ENCODE measurements at regions not wholly inside any gene's neighbourhood (a gene's known extent, or its start where the extent isn't known, plus 50 kb on each side); places are given as distances from the start of the nearest gene placed in this dataset.

DNA sequence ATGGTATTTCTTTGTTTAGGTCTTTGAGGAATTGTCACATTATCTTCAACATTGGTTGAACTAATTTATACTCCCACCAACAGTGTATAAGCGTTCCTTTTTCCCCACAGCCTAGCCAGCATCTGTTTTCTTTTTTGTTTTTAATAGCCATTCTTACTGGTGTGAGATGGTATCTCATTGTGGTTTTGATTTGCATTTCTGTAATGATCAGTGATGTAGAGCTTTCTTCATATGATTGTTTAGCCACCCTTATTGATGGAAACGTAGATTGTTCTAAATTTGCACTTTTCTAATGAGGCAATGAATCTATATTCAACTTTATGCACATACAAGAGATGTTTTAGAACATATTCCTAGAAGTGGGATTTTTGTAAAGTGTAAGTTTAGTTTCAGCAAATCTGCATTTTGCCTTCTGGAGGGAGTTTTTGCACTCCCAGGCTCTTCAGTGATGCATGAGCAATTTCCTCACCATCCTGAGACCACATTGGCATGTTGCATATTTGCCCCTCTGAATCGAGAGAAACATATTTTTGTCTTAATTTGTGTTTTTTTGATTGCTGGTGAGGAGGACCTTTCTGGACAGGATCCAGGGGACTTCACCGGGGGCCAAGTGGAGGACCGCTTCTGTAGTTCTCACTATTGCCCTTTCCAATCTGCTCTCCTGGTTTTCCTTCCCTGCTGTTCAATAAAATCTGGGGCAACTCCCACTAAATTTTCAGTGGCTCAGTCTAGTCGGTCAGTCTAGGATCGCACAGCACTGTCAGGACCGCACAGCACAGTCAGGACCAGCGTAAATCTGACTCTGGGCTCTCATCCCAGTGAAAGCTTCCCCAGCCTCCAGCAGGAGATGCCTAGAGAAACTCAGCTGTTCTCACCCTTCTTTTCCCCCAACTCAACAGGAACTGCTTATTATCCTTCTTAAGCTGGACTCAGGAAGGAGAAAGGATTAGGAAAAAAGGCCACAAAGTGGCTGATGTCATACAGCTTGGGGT lies 157.0 kb downstream of the PTPN20 start:
- TF ChIP-seq, protein P1, sequence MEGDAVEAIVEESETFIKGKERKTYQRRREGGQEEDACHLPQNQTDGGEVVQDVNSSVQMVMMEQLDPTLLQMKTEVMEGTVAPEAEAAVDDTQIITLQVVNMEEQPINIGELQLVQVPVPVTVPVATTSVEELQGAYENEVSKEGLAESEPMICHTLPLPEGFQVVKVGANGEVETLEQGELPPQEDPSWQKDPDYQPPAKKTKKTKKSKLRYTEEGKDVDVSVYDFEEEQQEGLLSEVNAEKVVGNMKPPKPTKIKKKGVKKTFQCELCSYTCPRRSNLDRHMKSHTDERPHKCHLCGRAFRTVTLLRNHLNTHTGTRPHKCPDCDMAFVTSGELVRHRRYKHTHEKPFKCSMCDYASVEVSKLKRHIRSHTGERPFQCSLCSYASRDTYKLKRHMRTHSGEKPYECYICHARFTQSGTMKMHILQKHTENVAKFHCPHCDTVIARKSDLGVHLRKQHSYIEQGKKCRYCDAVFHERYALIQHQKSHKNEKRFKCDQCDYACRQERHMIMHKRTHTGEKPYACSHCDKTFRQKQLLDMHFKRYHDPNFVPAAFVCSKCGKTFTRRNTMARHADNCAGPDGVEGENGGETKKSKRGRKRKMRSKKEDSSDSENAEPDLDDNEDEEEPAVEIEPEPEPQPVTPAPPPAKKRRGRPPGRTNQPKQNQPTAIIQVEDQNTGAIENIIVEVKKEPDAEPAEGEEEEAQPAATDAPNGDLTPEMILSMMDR (IDR thresholded peaks at IDR 0.05): no peak
- TF ChIP-seq POLR2A (IDR thresholded peaks at IDR 0.05): no peak
